Caco-2 (cell line): ENCODE measurements at regions not wholly inside any gene's neighbourhood (a gene's known extent, or its start where the extent isn't known, plus 50 kb on each side); places are given as distances from the start of the nearest gene placed in this dataset.

Experiments used
- BruUV-seq: library from RNA; stranded (reverse); fragments of 400-500 nt; replicated peaks from 2 replicates; lab custom pipeline; 2021; lab: Mats Ljungman, UMichigan
- CTCF ChIA-PET: fragments of 300-600 bp; sonication (Branson Sonifier 250); formaldehyde crosslinking; loops from one replicate; lab custom pipeline; 2022; ENCODE audit warnings: antibody characterized with exemption; lab: Charles Lee
- POLR2A ChIA-PET: fragments of 300-600 bp; sonication (Branson Sonifier 250); formaldehyde crosslinking; loops from one replicate; lab custom pipeline; 2022; ENCODE audit warnings: antibody characterized with exemption; lab: Charles Lee
- DNase-seq, 2 experiments: peaks; one replicate each; pipeline versions ENCODE4 v3.0.0 to v3.0.0-alpha.2; 2020 to 2022
- H3K27me3 ChIP-seq: replicated peaks from 2 replicates; pipeline ENCODE4 v1.6.0; 2011; ENCODE audit warnings: low read length; ENCODE audit not compliant: control insufficient read depth, insufficient read depth
- H3K36me3 ChIP-seq: 2 replicates; pipeline ENCODE4 v1.5.1; 2011; ENCODE audit warnings: low read length; ENCODE audit not compliant: control insufficient read depth, insufficient read depth
- H3K4me1 ChIP-seq: fragments of 250-450 bp; sonication (Bioruptor Pico); 2 replicates; pipeline ENCODE4 v1.5.1; 2020; ENCODE audit warnings: mild to moderate bottlenecking
- H3K4me3 ChIP-seq: 2 replicates; pipeline ENCODE4 v1.5.1; 2011; ENCODE audit warnings: low read depth, mild to moderate bottlenecking, control low read depth, low read length
- H3K9me3 ChIP-seq: fragments of 250-450 bp; sonication (Bioruptor Pico); 2 replicates; pipeline ENCODE4 v1.5.1; 2020; ENCODE audit warnings: mild to moderate bottlenecking, moderate library complexity
- H3K27ac Mint-ChIP-seq: one replicate; pipeline ENCODE4 v1.8.0; 2022; ENCODE audit warnings: mixed read lengths; ENCODE audit not compliant: unreplicated experiment
- H3K27me3 Mint-ChIP-seq: one replicate; pipeline ENCODE4 v1.8.0; 2022; ENCODE audit warnings: mixed read lengths; ENCODE audit not compliant: insufficient read depth, unreplicated experiment
- H3K36me3 Mint-ChIP-seq: one replicate; pipeline ENCODE4 v1.8.0; 2022; ENCODE audit warnings: mild to moderate bottlenecking, mixed read lengths; ENCODE audit not compliant: insufficient read depth, unreplicated experiment
- H3K4me1 Mint-ChIP-seq: one replicate; pipeline ENCODE4 v1.8.0; 2022; ENCODE audit warnings: low read depth, mixed read lengths; ENCODE audit not compliant: unreplicated experiment
- H3K4me3 Mint-ChIP-seq: one replicate; pipeline ENCODE4 v1.8.0; 2022; ENCODE audit warnings: mild to moderate bottlenecking, moderate library complexity, mixed read lengths; ENCODE audit not compliant: unreplicated experiment
- H3K9me3 Mint-ChIP-seq: one replicate; pipeline ENCODE4 v1.8.0; 2022; ENCODE audit warnings: mixed read lengths; ENCODE audit not compliant: unreplicated experiment
- CTCF ChIP-seq, 2 experiments: fragments of 200-600 bp in 1 of 2; IDR thresholded peaks; 1 replicate in 1 of 2; 2 replicates in 1 of 2; pipeline versions ENCODE4 v1.5.1 to v1.8.0; 2011 to 2022; ENCODE audit warnings: antibody characterized with exemption in 1 of 2, control low read depth in 1 of 2, inconsistent platforms in 1 of 2, low read depth in 1 of 2, low read length in 1 of 2, mild to moderate bottlenecking in 1 of 2, moderate library complexity in 1 of 2; ENCODE audit not compliant: insufficient read depth in 1 of 2, severe bottlenecking in 1 of 2, unreplicated experiment in 1 of 2
- intact Hi-C: fragments of 100-400 bp; cut with micrococcal nuclease; formaldehyde crosslinking; loops from one replicate; pipeline ENCODE4 v1.10.0; 2022; ENCODE audit not compliant: unreplicated experiment

- ChIA-PET CTCF (no interaction called here), POLR2A (no interaction called here)
- no TSS peak for BruUV-seq
- H3K4me3 ChIP-seq, result no peak overlapping the region
- no peak overlapping the region for H3K27ac Mint-ChIP-seq
- no peaks in the 10 kb centered on the region for H3K27me3 Mint-ChIP-seq
- no peaks in the 10 kb centered on the region for H3K36me3 ChIP-seq
- no peak for DNase-seq
- H3K9me3 ChIP-seq, result no peaks in the 10 kb centered on the region
- no peaks in the 10 kb centered on the region for H3K4me1 ChIP-seq
- H3K4me1 Mint-ChIP-seq, result no peaks in the 10 kb centered on the region
- TF ChIP-seq CTCF (IDR thresholded peaks at IDR 0.05; ENCODE audit: insufficient read depth in 1 of 2, low read depth in 1 of 2, low read length in 1 of 2, severe bottlenecking in 1 of 2, unreplicated experiment in 1 of 2), result no peak
- intact Hi-C loops, result no loop called here
- no peaks in the 10 kb centered on the region for H3K27me3 ChIP-seq
- H3K9me3 Mint-ChIP-seq, result no peaks in the 10 kb centered on the region
- H3K4me3 Mint-ChIP-seq, result no peak overlapping the region
- no peaks in the 10 kb centered on the region for H3K36me3 Mint-ChIP-seq
These were observed 151.0 kb upstream of the ZNF92 start for GRCh38 chr7:65222655-65223054.

GRCh38 chr7:65221683-65222082 lies 152.0 kb upstream of the ZNF92 start:
- no peaks in the 10 kb centered on the region for H3K36me3 Mint-ChIP-seq
- H3K27ac Mint-ChIP-seq, result no peak overlapping the region
- BruUV-seq, result no TSS peak
- no peak for TF ChIP-seq CTCF (IDR thresholded peaks at IDR 0.05; ENCODE audit: insufficient read depth in 1 of 2, low read depth in 1 of 2, low read length in 1 of 2, severe bottlenecking in 1 of 2, unreplicated experiment in 1 of 2)
- H3K9me3 ChIP-seq, result no peaks in the 10 kb centered on the region
- H3K27me3 Mint-ChIP-seq, result no peaks in the 10 kb centered on the region
- H3K36me3 ChIP-seq, result no peaks in the 10 kb centered on the region
- intact Hi-C loops, result no loop called here
- H3K27me3 ChIP-seq, result no peaks in the 10 kb centered on the region
- POLR2A ChIA-PET, result no interaction called here
- no peaks in the 10 kb centered on the region for H3K4me1 ChIP-seq
- no peaks in the 10 kb centered on the region for H3K4me1 Mint-ChIP-seq
- H3K4me3 ChIP-seq, result no peak overlapping the region
- CTCF ChIA-PET, result no interaction called here
- H3K9me3 Mint-ChIP-seq, result no peaks in the 10 kb centered on the region
- no peak overlapping the region for H3K4me3 Mint-ChIP-seq
- no peak for DNase-seq

GRCh38 chr7:65219623-65220022 lies 154.0 kb upstream of the ZNF92 start:
- no peak for DNase-seq
- CTCF ChIA-PET, result no interaction called here
- POLR2A ChIA-PET, result no interaction called here

More at GRCh38 chr7:65219623-65220022, 154.0 kb upstream of the ZNF92 start:
- Mint-ChIP-seq H3K27ac (no peak overlapping the region), H3K4me3 (no peak overlapping the region), H3K27me3 (no peaks in the 10 kb centered on the region), H3K4me1 (no peaks in the 10 kb centered on the region), H3K36me3 (no peaks in the 10 kb centered on the region), H3K9me3 (no peaks in the 10 kb centered on the region)
- TF ChIP-seq CTCF (IDR thresholded peaks at IDR 0.05; ENCODE audit: insufficient read depth in 1 of 2, low read depth in 1 of 2, low read length in 1 of 2, severe bottlenecking in 1 of 2, unreplicated experiment in 1 of 2), result no peak
- H3K4me3 ChIP-seq, result no peak overlapping the region
- no peaks in the 10 kb centered on the region for H3K9me3 ChIP-seq
- intact Hi-C loops, result loop anchor here (10.0 kb wide), 1 partner anchor 175 kb away; no protein-coding TSS in a partner anchor
- H3K36me3 ChIP-seq, result no peaks in the 10 kb centered on the region
- no peaks in the 10 kb centered on the region for H3K27me3 ChIP-seq
- no peaks in the 10 kb centered on the region for H3K4me1 ChIP-seq
- BruUV-seq, result no TSS peak
